ENCODE measurements at regions not wholly inside any gene's neighbourhood (a gene's known extent, or its start where the extent isn't known, plus 50 kb on each side); places are given as distances from the start of the nearest gene placed in this dataset.

- TF ChIP-seq GABPA (IDR thresholded peaks at IDR 0.05; ENCODE audit: low read depth): no peak
- no peak for TF ChIP-seq CTCF (IDR thresholded peaks at IDR 0.05; ENCODE audit: insufficient read depth, low read length)
Measured at GRCh38 chr2:234138836-234139235, 88.3 kb downstream of the SPP2 start.
